Muscle of leg (tissue), 3 donors: ENCODE measurements at regions not wholly inside any gene's neighbourhood (a gene's known extent, or its start where the extent isn't known, plus 50 kb on each side); places are given as distances from the start of the nearest gene placed in this dataset.
"Not testable (repeated sequence)": the region's sequence is repeated elsewhere in the genome, so short reads cannot be mapped to it uniquely, and the experiment has no call there.

Source experiments
- DNase-seq: peaks from one replicate; pipeline ENCODE4 v3.0.0; 2013
- H3K27ac ChIP-seq: one replicate; pipeline ENCODE4 v1.5.1; 2013; ENCODE audit warnings: mild to moderate bottlenecking, low read length, control low read depth
- H3K27me3 ChIP-seq: one replicate; pipeline ENCODE4 v1.6.1; 2013; ENCODE audit warnings: low read length; ENCODE audit not compliant: control insufficient read depth, insufficient read depth
- H3K36me3 ChIP-seq: one replicate; pipeline ENCODE4 v1.6.1; 2013; ENCODE audit warnings: low read length; ENCODE audit not compliant: control insufficient read depth, insufficient read depth
- H3K4me1 ChIP-seq: one replicate; pipeline ENCODE4 v1.6.1; 2013; ENCODE audit warnings: low read length; ENCODE audit not compliant: control insufficient read depth, insufficient read depth
- H3K4me3 ChIP-seq: one replicate; pipeline ENCODE4 v1.5.1; 2013; ENCODE audit warnings: low read length, control low read depth
- H3K9me3 ChIP-seq: replicated peaks from 2 replicates; pipeline ENCODE4 v1.6.1; 2013; ENCODE audit warnings: low read depth, low read length; ENCODE audit not compliant: control insufficient read depth
- WGBS: methylation state at CpG from one replicate; pipeline ENCODE4 v1.1.5; 2013; ENCODE audit warnings: missing lambda C conversion rate; ENCODE audit not compliant: insufficient coverage; 5-methylcytosine and 5-hydroxymethylcytosine counted together

- H3K36me3 ChIP-seq: no peaks in the 10 kb centered on the region
Measured at GRCh38 chr5:19247302-19247701, 740.7 kb downstream of the CDH18 start.

DNA sequence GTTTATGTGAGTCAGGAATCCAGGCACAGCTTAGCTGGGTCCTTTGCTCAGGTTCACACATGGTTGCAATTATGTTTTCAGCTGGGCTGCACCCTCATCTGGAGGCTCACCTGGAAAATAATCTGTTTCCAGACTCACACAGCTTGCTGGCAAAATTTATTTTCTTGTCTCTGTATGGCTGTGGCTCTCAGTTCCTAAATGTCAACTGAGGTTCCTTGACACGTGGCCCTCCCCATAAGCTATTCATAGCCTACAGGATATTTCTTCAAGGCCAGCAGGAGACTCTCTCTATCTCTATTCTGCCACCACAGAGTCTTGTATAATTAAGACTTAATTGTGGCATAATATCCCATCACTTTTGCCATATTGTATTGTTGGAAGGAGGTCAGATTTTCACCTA, 732.0 kb downstream of the CDH18 start:
- H3K9me3 ChIP-seq: no peaks in the 10 kb centered on the region
- H3K27me3 ChIP-seq: no peaks in the 10 kb centered on the region
- H3K36me3 ChIP-seq: no peaks in the 10 kb centered on the region
- no peak overlapping the region for H3K27ac ChIP-seq
- 40% methylated on average over 1 of the region's 1 CpG for WGBS
- DNase-seq: peak; percentile 4
- H3K4me1 ChIP-seq: no peaks in the 10 kb centered on the region
- H3K4me3 ChIP-seq: no peak overlapping the region

More at GRCh38 chr5:19247302-19247701, 740.7 kb downstream of the CDH18 start:
- DNase-seq: no peak
- Histone ChIP-seq H3K27me3 (no peaks in the 10 kb centered on the region), H3K27ac (no peak overlapping the region), H3K9me3 (no peaks in the 10 kb centered on the region), H3K4me3 (no peak overlapping the region), H3K4me1 (no peaks in the 10 kb centered on the region)
- no CpG with 5 or more reads among the region's 3 CpGs for WGBS

- H3K27me3 ChIP-seq: no peaks in the 10 kb centered on the region
- no peak overlapping the region for H3K4me3 ChIP-seq
- DNase-seq: peak; percentile 11
- no peaks in the 10 kb centered on the region for H3K36me3 ChIP-seq
- H3K4me1 ChIP-seq: no peaks in the 10 kb centered on the region
- H3K9me3 ChIP-seq: no peaks in the 10 kb centered on the region
- H3K27ac ChIP-seq: no peak overlapping the region
Measured at GRCh38 chr5:19258686-19259085, 729.3 kb downstream of the CDH18 start.

- Histone ChIP-seq H3K4me1 (no peaks in the 10 kb centered on the region), H3K27me3 (no peaks in the 10 kb centered on the region), H3K4me3 (no peak overlapping the region), H3K9me3 (no peaks in the 10 kb centered on the region), H3K36me3 (no peaks in the 10 kb centered on the region), H3K27ac (no peak overlapping the region)
- WGBS: no CpG with 5 or more reads among the region's 4 CpGs
- no peak for DNase-seq
Measured at GRCh38 chr5:19261879-19262278, 726.1 kb downstream of the CDH18 start.

DNA sequence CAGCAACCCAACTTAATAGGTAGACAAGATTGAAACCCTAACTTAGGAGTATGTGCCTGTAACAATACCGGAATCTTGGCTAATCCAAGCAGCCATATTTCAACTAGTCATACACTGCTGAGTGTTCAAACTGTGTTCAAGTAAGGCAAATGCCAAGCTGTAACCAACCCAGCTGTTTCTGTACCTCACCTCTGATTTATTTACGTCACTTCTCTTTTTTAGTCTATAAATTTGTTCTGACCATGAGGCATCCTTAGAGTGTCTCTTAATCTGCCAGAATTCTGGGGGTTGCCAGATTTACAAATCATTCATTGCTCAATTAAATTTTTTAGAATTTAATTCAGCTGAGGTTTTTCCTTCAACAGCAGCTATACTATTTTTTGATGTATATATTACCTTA, 723.2 kb downstream of the CDH18 start:
- no peak for DNase-seq
- Histone ChIP-seq H3K9me3 (no peaks in the 10 kb centered on the region), H3K27me3 (no peaks in the 10 kb centered on the region), H3K27ac (no peak overlapping the region), H3K36me3 (no peaks in the 10 kb centered on the region), H3K4me1 (no peaks in the 10 kb centered on the region), H3K4me3 (no peak overlapping the region)
- WGBS: 71% methylated on average over 1 of the region's 2 CpGs

DNA sequence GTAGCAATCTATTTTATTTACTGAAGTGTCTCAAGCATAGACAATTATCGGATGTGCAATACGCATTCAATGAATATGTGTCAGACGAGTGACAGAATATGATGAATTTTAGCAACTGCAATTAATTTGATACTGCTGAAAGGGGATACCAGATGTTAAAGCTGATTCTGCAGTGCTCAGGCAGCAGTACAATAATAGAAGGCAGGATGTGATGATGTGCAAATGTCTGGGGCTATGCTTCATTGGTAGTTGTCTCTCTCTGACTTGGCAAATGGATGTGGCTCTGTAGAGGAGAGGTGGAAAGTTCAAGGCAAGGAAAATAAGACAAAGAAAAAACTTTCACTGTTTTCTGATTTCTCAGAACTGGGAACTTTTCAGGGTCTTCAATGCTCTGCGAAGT, 721.2 kb downstream of the CDH18 start:
- Histone ChIP-seq H3K36me3 (no peaks in the 10 kb centered on the region), H3K27ac (no peak overlapping the region), H3K27me3 (no peaks in the 10 kb centered on the region), H3K4me1 (no peaks in the 10 kb centered on the region), H3K9me3 (no peaks in the 10 kb centered on the region), H3K4me3 (no peak overlapping the region)
- 40% methylated on average over 3 of the region's 4 CpGs for WGBS
- DNase-seq: no peak

DNA sequence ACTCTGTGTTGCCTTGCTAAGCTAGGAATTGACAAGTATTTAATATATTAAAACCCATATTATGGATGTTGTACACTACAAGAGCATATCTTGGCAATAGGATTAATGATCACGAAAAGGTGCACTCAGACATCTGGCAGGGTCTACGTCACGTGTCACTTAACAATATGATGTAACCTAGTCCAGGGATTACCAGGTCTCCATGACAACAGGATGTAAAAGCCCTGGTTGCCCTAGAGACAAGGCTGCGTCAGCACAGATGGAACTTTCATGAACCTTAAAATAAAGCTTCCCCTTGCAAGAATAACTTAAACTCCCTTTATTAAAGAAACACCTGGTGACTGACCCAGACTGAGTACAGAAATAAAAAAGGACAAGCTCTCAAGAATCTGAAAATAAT, 717.8 kb downstream of the CDH18 start:
- Histone ChIP-seq H3K27ac (no peak overlapping the region), H3K27me3 (no peaks in the 10 kb centered on the region), H3K4me3 (no peak overlapping the region), H3K9me3 (peaks cover 1% of the 10 kb centered on the region), H3K4me1 (no peaks in the 10 kb centered on the region), H3K36me3 (no peaks in the 10 kb centered on the region)
- WGBS: 21% methylated on average over 4 of the region's 4 CpGs
- DNase-seq: peak; percentile 80

GRCh38 chr5:19274578-19274977, 713.4 kb downstream of the CDH18 start:
- no peaks in the 10 kb centered on the region for H3K4me1 ChIP-seq
- no CpG with 5 or more reads among the region's 3 CpGs for WGBS
- H3K36me3 ChIP-seq: no peaks in the 10 kb centered on the region
- no peak overlapping the region for H3K27ac ChIP-seq
- H3K4me3 ChIP-seq: no peak overlapping the region
- peaks cover 9% of the 10 kb centered on the region for H3K9me3 ChIP-seq
- no peaks in the 10 kb centered on the region for H3K27me3 ChIP-seq
- no peak for DNase-seq

DNA sequence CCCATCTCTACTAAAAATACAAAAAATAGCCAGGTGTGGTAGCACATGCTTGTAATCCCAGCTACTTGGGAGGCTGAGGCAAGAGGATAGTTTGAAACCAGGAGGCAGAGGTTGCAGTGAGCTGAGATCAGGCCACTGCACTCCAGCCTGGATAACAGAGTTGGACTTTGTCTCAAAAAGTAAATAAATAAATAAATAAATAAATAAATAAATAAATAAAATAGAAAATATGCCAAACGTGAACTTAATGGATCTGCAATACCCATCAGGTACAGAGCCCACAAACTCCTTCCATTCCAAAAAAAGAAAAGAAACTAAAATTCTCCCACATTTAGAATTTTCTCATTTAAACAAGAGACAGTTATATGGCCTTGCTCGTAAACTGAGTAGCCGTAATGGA, 702.7 kb downstream of the CDH18 start:
- no CpG with 5 or more reads among the region's 3 CpGs for WGBS

GRCh38 chr5:19287548-19288277, 700.3 kb downstream of the CDH18 start:
- H3K36me3 ChIP-seq, H3K4me3 ChIP-seq, H3K27ac ChIP-seq, H3K27me3 ChIP-seq, DNase-seq, H3K9me3 ChIP-seq, H3K4me1 ChIP-seq: not testable (repeated sequence)
- WGBS: 91% methylated on average over 42 of the region's 54 CpGs

More for the DNA sequence above, 702.7 kb downstream of the CDH18 start:
- no peak for DNase-seq
- no peaks in the 10 kb centered on the region for H3K27me3 ChIP-seq
- no peaks in the 10 kb centered on the region for H3K36me3 ChIP-seq
- no peak overlapping the region for H3K27ac ChIP-seq
- H3K4me1 ChIP-seq: no peaks in the 10 kb centered on the region
- no peak overlapping the region for H3K4me3 ChIP-seq
- H3K9me3 ChIP-seq: no peaks in the 10 kb centered on the region

GRCh38 chr5:19288311-19288710, 699.7 kb downstream of the CDH18 start:
- H3K27me3 ChIP-seq, H3K36me3 ChIP-seq, H3K27ac ChIP-seq, H3K4me1 ChIP-seq, H3K9me3 ChIP-seq, H3K4me3 ChIP-seq, DNase-seq: not testable (repeated sequence)
- 89% methylated on average over 8 of the region's 8 CpGs for WGBS
